Ecto neural progenitor cell (in vitro differentiated cells): ENCODE measurements at regions not wholly inside any gene's neighbourhood (a gene's known extent, or its start where the extent isn't known, plus 50 kb on each side); places are given as distances from the start of the nearest gene placed in this dataset.
A peak's percentile ranks its signal among the peaks of the same experiment; 100 is the strongest.

Source experiments
- DNase-seq: peaks from one replicate; pipeline ENCODE4 v3.0.0-alpha.2; 2018; ENCODE audit warnings: low spot score

- no peak for DNase-seq
Measured at GRCh38 chr16:86773354-86773715, 195.0 kb downstream of the FOXL1 start.

GRCh38 chr16:86774931-86775330 lies 196.6 kb downstream of the FOXL1 start:
- no peak for DNase-seq

- peak; percentile 66 for DNase-seq
Measured at GRCh38 chr16:86775511-86775921, 197.2 kb downstream of the FOXL1 start.

- no peak for DNase-seq
Measured at GRCh38 chr16:86777381-86777946, 199.1 kb downstream of the FOXL1 start.

GRCh38 chr16:86778108-86778745 lies 199.9 kb downstream of the FOXL1 start:
- no peak for DNase-seq

- no peak for DNase-seq
Measured at GRCh38 chr16:86778978-86779377, 200.6 kb downstream of the FOXL1 start.

GRCh38 chr16:86781046-86781445 lies 202.7 kb downstream of the FOXL1 start:
- DNase-seq = no peak

GRCh38 chr16:86783636-86784626 lies 205.6 kb downstream of the FOXL1 start:
- no peak for DNase-seq

- DNase-seq = no peak
Measured at GRCh38 chr16:86786338-86786737, 208.0 kb downstream of the FOXL1 start.

- no peak for DNase-seq
Measured at GRCh38 chr16:86786994-86787393, 208.6 kb downstream of the FOXL1 start.

- no peak for DNase-seq
Measured at GRCh38 chr16:86787538-86787937, 209.2 kb downstream of the FOXL1 start.

- peak; percentile 73 for DNase-seq
Measured at GRCh38 chr16:86789621-86790051, 211.3 kb downstream of the FOXL1 start.

GRCh38 chr16:86791287-86792035 lies 213.1 kb downstream of the FOXL1 start:
- DNase-seq = no peak

GRCh38 chr16:86794216-86794864 lies 216.0 kb downstream of the FOXL1 start:
- DNase-seq = no peak

- DNase-seq = no peak
Measured at GRCh38 chr16:86797700-86798099, 219.4 kb downstream of the FOXL1 start.

- no peak for DNase-seq
Measured at GRCh38 chr16:86798247-86799041, 220.1 kb downstream of the FOXL1 start.

- no peak for DNase-seq
Measured at GRCh38 chr16:86799367-86799766, 221.0 kb downstream of the FOXL1 start.

GRCh38 chr16:86800894-86801293 lies 222.5 kb downstream of the FOXL1 start:
- DNase-seq = no peak

GRCh38 chr16:86802013-86802412 lies 223.7 kb downstream of the FOXL1 start:
- DNase-seq = no peak

- no peak for DNase-seq
Measured at GRCh38 chr16:86805188-86805587, 226.8 kb downstream of the FOXL1 start.
